NCI-H524 (cell line): ENCODE measurements at regions not wholly inside any gene's neighbourhood (a gene's known extent, or its start where the extent isn't known, plus 50 kb on each side); places are given as distances from the start of the nearest gene placed in this dataset.

Experiments used
- DNase-seq, 2 experiments: peaks; one replicate each; lab custom pipeline; 2025; lab: John Stamatoyannopoulos, UW

GRCh38 chr12:24723759-24724158, 225.1 kb downstream of the BCAT1 start:
- no peak for DNase-seq

- no peak for DNase-seq
Observed at GRCh38 chr12:24721191-24721590, 227.7 kb downstream of the BCAT1 start.

GRCh38 chr12:24719293-24719721, 229.6 kb downstream of the BCAT1 start:
- no peak for DNase-seq

- no peak for DNase-seq
Observed at GRCh38 chr12:24718617-24719016, 230.3 kb downstream of the BCAT1 start.

GRCh38 chr12:24714237-24714636, 234.7 kb downstream of the BCAT1 start:
- DNase-seq: no peak

GRCh38 chr12:24711056-24712008, 237.6 kb downstream of the BCAT1 start:
- no peak for DNase-seq

GRCh38 chr12:24709216-24709615, 239.7 kb downstream of the BCAT1 start:
- no peak for DNase-seq

GRCh38 chr12:24708718-24709117, 240.2 kb downstream of the BCAT1 start:
- DNase-seq: no peak

- no peak for DNase-seq
Observed at GRCh38 chr12:24708043-24708442, 240.9 kb downstream of the BCAT1 start.

GRCh38 chr12:24707334-24707733, 241.6 kb downstream of the BCAT1 start:
- no peak for DNase-seq

- DNase-seq: no peak
Observed at GRCh38 chr12:24705741-24706358, 243.1 kb downstream of the BCAT1 start.

GRCh38 chr12:24705216-24705615, 243.7 kb downstream of the BCAT1 start:
- DNase-seq: no peak

- DNase-seq: no peak
Observed at GRCh38 chr12:24701343-24701742, 247.6 kb downstream of the BCAT1 start.

- no peak for DNase-seq
Observed at GRCh38 chr12:24698972-24699371, 249.9 kb downstream of the BCAT1 start.

- no peak for DNase-seq
Observed at GRCh38 chr12:24697769-24698168, 251.1 kb downstream of the BCAT1 start.

GRCh38 chr12:24697295-24697694, 251.6 kb downstream of the BCAT1 start:
- DNase-seq: no peak

GRCh38 chr12:24696800-24697199, 252.1 kb downstream of the BCAT1 start:
- no peak for DNase-seq

- no peak for DNase-seq
Observed at GRCh38 chr12:24695657-24696329, 253.1 kb downstream of the BCAT1 start.

- no peak for DNase-seq
Observed at GRCh38 chr12:24695103-24695502, 253.8 kb downstream of the BCAT1 start.

GRCh38 chr12:24688601-24689000, 260.3 kb downstream of the BCAT1 start:
- no peak for DNase-seq

- DNase-seq: peak in 1 of 2 experiments; percentile 29
Observed at GRCh38 chr12:24681570-24681969, 267.3 kb downstream of the BCAT1 start.

- no peak for DNase-seq
Observed at GRCh38 chr12:24679126-24679525, 269.8 kb downstream of the BCAT1 start.

- no peak for DNase-seq
Observed at GRCh38 chr12:24678436-24678835, 270.5 kb downstream of the BCAT1 start.
